MCF 10A (cell line): ENCODE measurements at regions not wholly inside any gene's neighbourhood (a gene's known extent, or its start where the extent isn't known, plus 50 kb on each side); places are given as distances from the start of the nearest gene placed in this dataset.
"Not testable (repeated sequence)": the region's sequence is repeated elsewhere in the genome, so short reads cannot be mapped to it uniquely, and the experiment has no call there.

ENCODE experiments used
- BruUV-seq: library from RNA; stranded (reverse); fragments of 400-500 nt; replicated peaks from 2 replicates; lab custom pipeline; 2021; lab: Mats Ljungman, UMichigan
- CTCF ChIA-PET: fragments of 300-600 bp; sonication (Branson Sonifier 250); formaldehyde crosslinking; extraction: SDS; loops from one replicate; lab custom pipeline; 2021; ENCODE audit warnings: antibody characterized with exemption, inconsistent platforms; lab: Yijun Ruan, JAX
- POLR2A ChIA-PET: fragments of 300-600, 350-650 bp; sonication (Branson Sonifier 250); formaldehyde crosslinking; extraction: SDS; loops from one replicate; lab custom pipeline; 2020; ENCODE audit warnings: antibody characterized with exemption, inconsistent platforms; lab: Yijun Ruan, JAX
- DNase-seq: peaks from one replicate; pipeline ENCODE4 v3.0.0-alpha.2; 2018; ENCODE audit not compliant: unreplicated experiment
- H3K27ac Mint-ChIP-seq: one replicate; pipeline ENCODE4 v1.8.0; 2022; ENCODE audit warnings: mild to moderate bottlenecking, low read depth, mixed read lengths; ENCODE audit not compliant: unreplicated experiment
- H3K27me3 Mint-ChIP-seq: one replicate; pipeline ENCODE4 v1.8.0; 2022; ENCODE audit warnings: mixed read lengths; ENCODE audit not compliant: insufficient read depth, unreplicated experiment
- H3K36me3 Mint-ChIP-seq: one replicate; pipeline ENCODE4 v1.8.0; 2022; ENCODE audit warnings: mild to moderate bottlenecking, moderate library complexity, mixed read lengths; ENCODE audit not compliant: insufficient read depth, unreplicated experiment
- H3K4me1 Mint-ChIP-seq: one replicate; pipeline ENCODE4 v1.8.0; 2022; ENCODE audit warnings: mixed read lengths; ENCODE audit not compliant: insufficient read depth, unreplicated experiment
- H3K4me3 Mint-ChIP-seq: one replicate; pipeline ENCODE4 v1.8.0; 2022; ENCODE audit warnings: mild to moderate bottlenecking, moderate library complexity, mixed read lengths; ENCODE audit not compliant: unreplicated experiment
- H3K9me3 Mint-ChIP-seq: one replicate; pipeline ENCODE4 v1.8.0; 2022; ENCODE audit warnings: mixed read lengths; ENCODE audit not compliant: unreplicated experiment
- intact Hi-C: fragments of 100-400 bp; cut with micrococcal nuclease; formaldehyde crosslinking; loops from 2 replicates; pipeline ENCODE4 v1.14.1; 2022
- TF ChIP-seq, protein P1 (sequence below): fragments of 200-600 bp; IDR thresholded peaks from one replicate; pipeline ENCODE4 v1.8.0; 2022; ENCODE audit warnings: antibody characterized with exemption, mild to moderate bottlenecking; ENCODE audit not compliant: unreplicated experiment

DNA sequence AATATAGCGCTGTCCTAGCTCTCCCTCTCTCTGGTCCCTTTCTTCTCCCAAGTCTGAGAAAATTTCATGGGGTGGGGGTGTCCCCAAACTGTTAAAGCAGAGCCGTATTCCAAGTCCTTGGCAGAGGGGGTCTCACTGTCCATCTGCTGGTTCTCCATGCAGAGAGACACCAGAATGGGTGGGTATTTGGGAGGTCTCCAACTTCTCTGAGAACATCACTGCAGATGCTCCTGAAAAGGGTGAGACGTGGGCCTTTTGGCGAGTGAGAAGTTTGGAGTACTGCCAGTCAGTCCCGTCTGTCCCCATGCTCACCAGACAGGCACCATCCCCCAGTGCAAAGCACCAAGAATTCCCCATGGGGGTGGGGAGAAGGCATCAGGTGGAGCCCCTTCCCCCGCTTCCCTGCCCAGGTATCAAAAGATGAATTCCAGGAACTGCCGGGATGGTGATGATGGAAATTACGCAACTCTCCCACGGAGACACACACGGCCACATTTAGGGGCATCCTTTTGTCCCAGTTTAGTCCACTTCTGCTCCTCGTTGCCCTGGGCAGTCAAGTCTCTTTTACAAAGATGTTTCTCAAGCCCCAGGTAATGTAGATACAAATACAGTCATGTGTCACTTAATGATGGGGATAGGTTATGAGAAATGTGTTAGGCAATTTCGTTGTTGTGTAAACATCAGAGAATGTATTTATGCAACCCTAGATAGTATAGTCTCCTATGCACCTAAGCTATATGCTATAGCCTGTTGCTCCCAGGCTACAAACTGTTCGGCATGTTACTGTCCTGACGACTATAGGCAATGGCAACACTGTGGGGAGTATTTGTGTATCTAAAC, 73.4 kb upstream of the SRSF6 start:
- POLR2A ChIA-PET, result interaction anchor here (0.7 kb wide), 1 partner anchor 58 kb away, joined by 4 read pairs; no protein-coding TSS in a partner anchor
- no peak overlapping the region for H3K4me3 Mint-ChIP-seq
- no peaks in the 10 kb centered on the region for H3K36me3 Mint-ChIP-seq
- intact Hi-C loops, result no loop called here
- CTCF ChIA-PET, result interaction anchor here (0.5 to 0.7 kb wide), 3 partner anchors 13 to 29 kb away, joined by 3 read pairs; no protein-coding TSS in a partner anchor
- H3K4me1 Mint-ChIP-seq, result no peaks in the 10 kb centered on the region
- BruUV-seq, result no TSS peak
- no peaks in the 10 kb centered on the region for H3K9me3 Mint-ChIP-seq
- DNase-seq, result no peak
- H3K27me3 Mint-ChIP-seq, result no peaks in the 10 kb centered on the region
- H3K27ac Mint-ChIP-seq, result no peak overlapping the region
- TF ChIP-seq, protein P1, sequence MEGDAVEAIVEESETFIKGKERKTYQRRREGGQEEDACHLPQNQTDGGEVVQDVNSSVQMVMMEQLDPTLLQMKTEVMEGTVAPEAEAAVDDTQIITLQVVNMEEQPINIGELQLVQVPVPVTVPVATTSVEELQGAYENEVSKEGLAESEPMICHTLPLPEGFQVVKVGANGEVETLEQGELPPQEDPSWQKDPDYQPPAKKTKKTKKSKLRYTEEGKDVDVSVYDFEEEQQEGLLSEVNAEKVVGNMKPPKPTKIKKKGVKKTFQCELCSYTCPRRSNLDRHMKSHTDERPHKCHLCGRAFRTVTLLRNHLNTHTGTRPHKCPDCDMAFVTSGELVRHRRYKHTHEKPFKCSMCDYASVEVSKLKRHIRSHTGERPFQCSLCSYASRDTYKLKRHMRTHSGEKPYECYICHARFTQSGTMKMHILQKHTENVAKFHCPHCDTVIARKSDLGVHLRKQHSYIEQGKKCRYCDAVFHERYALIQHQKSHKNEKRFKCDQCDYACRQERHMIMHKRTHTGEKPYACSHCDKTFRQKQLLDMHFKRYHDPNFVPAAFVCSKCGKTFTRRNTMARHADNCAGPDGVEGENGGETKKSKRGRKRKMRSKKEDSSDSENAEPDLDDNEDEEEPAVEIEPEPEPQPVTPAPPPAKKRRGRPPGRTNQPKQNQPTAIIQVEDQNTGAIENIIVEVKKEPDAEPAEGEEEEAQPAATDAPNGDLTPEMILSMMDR, result no peak

DNA sequence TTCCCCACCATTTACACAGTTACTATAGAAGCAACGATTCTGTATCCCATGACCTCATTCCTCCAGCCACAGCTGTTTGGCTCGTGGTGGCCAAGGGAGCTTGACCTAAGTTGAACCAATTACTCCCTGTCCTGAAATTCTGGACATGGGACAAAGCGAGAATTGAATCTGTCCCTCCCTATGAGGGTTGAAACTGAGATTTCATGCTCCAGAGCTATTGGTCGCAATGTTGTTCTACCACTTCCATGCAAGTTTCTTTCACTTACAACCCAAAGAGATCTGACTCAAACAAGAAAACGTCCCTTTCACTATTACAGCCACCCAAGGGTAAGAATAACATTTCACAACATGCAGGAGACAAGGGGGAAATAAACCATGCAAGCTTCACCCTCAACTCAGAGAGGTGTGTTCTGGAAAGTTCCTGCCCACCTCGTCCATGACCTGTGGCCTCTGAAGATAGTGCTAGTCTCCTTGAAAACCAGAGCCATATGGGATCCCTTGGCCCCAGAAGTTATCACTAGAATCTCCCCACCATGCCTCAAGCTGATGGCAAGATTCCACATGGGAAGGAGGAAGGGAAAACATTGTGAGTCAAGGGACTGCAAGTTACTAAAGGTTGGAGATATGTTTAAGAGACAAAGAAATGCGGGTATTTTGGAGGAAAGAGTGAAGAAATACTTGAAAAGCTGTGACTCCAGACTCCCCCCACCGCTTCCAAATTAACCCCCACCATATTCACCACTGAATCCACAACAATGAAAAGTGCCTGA, 74.5 kb upstream of the SRSF6 start:
- Mint-ChIP-seq H3K9me3 (no peaks in the 10 kb centered on the region), H3K4me1 (no peaks in the 10 kb centered on the region), H3K27ac (no peak overlapping the region), H3K27me3 (no peaks in the 10 kb centered on the region), H3K4me3 (no peak overlapping the region), H3K36me3 (no peaks in the 10 kb centered on the region)
- CTCF ChIA-PET, result interaction anchor here (0.6 to 0.7 kb wide), 4 partner anchors 9 to 191 kb away, joined by 3 read pairs; no protein-coding TSS in a partner anchor
- DNase-seq, result no peak
- POLR2A ChIA-PET, result interaction anchor here (0.6 kb wide), 1 partner anchor 534 kb away, joined by 3 read pairs; no protein-coding TSS in a partner anchor
- no TSS peak for BruUV-seq
- intact Hi-C loops, result no loop called here
- TF ChIP-seq, protein P1, result no peak

DNA sequence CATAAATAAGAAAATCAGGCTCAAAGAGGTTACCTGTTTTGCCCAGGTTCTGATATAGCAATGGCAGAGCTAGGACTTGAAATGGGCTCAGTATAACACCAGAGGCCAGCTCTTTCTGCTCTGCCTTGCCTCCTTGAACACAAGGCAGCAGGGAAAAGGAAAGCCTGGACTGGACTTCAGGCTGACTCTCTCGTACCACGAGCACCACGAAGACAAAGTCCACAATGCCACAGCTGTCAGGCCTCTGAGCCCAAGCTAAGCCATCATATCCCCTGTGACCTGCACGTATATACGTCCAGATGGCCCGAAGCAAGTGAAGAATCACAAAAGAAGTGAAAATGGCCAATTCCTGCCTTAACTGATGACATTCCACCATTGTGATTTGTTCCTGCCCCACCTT, 75.6 kb upstream of the SRSF6 start:
- H3K36me3 Mint-ChIP-seq, H3K4me3 Mint-ChIP-seq, intact Hi-C loops, H3K4me1 Mint-ChIP-seq, H3K27ac Mint-ChIP-seq, BruUV-seq, H3K9me3 Mint-ChIP-seq, H3K27me3 Mint-ChIP-seq, DNase-seq, POLR2A ChIA-PET: not testable (repeated sequence)
- CTCF ChIA-PET, result interaction anchor here (0.6 kb wide), 1 partner anchor 27 kb away, joined by 3 read pairs; no protein-coding TSS in a partner anchor

DNA sequence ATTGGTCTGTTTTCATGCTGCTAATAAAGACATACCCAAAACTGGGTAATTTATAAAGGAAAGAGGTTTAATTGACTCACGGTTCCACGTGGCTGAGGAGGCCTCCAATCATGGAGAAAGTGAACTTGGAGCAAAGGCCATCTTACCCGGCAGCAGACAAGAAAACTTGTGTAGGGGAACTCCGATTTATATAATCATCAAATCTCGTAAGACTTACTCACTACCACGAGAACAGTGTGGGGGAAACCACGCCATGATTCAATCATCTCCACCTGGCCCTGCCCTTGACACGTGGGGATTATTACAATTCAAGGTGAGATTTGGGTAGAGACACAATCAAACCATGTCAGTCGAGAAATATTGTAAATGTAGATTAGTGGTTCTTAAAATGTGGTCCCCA, 76.2 kb upstream of the SRSF6 start:
- not testable (repeated sequence) for H3K9me3 Mint-ChIP-seq

More for the DNA sequence above, 76.2 kb upstream of the SRSF6 start:
- CTCF ChIA-PET, H3K27ac Mint-ChIP-seq, H3K36me3 Mint-ChIP-seq, intact Hi-C loops, H3K4me1 Mint-ChIP-seq, H3K4me3 Mint-ChIP-seq, BruUV-seq, DNase-seq, H3K27me3 Mint-ChIP-seq, POLR2A ChIA-PET: not testable (repeated sequence)
